GM12865 (cell line): ENCODE measurements at regions not wholly inside any gene's neighbourhood (a gene's known extent, or its start where the extent isn't known, plus 50 kb on each side); places are given as distances from the start of the nearest gene placed in this dataset.

Experiments used
- DNase-seq: peaks from one replicate; pipeline ENCODE4 v3.0.0; 2010; ENCODE audit warnings: low read depth
- H3K4me3 ChIP-seq: 2 replicates; pipeline ENCODE4 v1.5.1; 2011; ENCODE audit warnings: mild to moderate bottlenecking, low read depth, low read length, control low read depth
- TF ChIP-seq, protein P1 (sequence below): IDR thresholded peaks from 2 replicates; pipeline ENCODE4 v1.5.1; 2011; ENCODE audit warnings: low read length, control low read depth, low read depth, inconsistent platforms; ENCODE audit not compliant: insufficient read depth; ENCODE audit errors: missing control alignments

GRCh38 chr5:109487753-109488420 is 78.1 kb upstream of the PJA2 start:
- DNase-seq, result no peak
- TF ChIP-seq, protein P1, sequence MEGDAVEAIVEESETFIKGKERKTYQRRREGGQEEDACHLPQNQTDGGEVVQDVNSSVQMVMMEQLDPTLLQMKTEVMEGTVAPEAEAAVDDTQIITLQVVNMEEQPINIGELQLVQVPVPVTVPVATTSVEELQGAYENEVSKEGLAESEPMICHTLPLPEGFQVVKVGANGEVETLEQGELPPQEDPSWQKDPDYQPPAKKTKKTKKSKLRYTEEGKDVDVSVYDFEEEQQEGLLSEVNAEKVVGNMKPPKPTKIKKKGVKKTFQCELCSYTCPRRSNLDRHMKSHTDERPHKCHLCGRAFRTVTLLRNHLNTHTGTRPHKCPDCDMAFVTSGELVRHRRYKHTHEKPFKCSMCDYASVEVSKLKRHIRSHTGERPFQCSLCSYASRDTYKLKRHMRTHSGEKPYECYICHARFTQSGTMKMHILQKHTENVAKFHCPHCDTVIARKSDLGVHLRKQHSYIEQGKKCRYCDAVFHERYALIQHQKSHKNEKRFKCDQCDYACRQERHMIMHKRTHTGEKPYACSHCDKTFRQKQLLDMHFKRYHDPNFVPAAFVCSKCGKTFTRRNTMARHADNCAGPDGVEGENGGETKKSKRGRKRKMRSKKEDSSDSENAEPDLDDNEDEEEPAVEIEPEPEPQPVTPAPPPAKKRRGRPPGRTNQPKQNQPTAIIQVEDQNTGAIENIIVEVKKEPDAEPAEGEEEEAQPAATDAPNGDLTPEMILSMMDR, result no peak
- no peak overlapping the region for H3K4me3 ChIP-seq

DNA sequence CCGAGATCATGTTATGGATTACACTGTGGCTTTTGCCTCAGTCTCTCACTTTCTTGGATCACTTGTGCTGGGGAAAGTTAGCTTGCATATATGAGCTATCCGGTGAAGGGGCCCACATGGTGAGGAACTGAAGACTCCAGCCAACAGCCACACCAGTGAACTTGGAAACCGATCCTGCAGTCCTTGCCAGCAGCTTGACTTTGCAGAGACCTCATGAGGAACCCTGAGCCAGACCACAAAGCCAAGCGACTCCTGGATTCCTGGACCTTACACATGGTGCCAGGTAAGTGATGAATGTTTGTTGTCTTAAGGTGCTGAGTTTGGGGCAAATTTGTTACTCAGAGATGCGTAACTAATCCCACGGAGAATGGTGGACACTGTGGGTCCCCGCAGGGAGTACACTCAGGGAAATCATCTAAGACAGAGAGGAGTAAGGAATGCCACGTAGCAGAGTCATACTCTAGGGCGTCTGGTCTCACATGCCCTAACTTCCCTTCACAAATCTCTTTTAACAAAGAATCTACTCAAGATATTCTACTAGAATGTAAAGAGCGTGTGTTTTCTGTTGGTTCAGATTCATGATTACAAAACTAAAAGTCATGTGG is 76.5 kb upstream of the PJA2 start:
- DNase-seq, result no peak
- TF ChIP-seq, protein P1, result no peak
- H3K4me3 ChIP-seq, result no peak overlapping the region

- TF ChIP-seq, protein P1, result no peak
- DNase-seq, result no peak
- H3K4me3 ChIP-seq, result no peak overlapping the region
Observed at GRCh38 chr5:109485030-109485429, 75.3 kb upstream of the PJA2 start.

DNA sequence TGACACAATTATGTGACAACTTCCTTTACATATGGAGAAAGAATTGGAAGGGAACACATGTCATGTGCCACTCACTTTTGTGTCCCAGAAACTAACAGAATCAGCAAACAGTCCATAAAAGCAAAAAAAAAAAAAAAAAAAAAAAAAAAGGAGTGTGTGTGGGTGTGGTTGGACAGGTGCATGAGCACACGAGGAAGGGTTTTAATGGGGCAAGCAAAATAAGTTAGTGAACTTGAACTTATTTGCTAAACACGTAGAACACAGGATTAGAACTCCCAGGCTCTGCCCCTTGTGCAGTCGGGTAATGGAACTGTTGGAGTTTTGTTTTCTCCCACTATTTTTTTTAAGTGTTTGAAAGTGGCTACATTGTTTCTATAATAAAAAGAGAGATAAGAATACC is 74.8 kb upstream of the PJA2 start:
- no peak for DNase-seq
- H3K4me3 ChIP-seq, result no peak overlapping the region
- TF ChIP-seq, protein P1, result no peak

DNA sequence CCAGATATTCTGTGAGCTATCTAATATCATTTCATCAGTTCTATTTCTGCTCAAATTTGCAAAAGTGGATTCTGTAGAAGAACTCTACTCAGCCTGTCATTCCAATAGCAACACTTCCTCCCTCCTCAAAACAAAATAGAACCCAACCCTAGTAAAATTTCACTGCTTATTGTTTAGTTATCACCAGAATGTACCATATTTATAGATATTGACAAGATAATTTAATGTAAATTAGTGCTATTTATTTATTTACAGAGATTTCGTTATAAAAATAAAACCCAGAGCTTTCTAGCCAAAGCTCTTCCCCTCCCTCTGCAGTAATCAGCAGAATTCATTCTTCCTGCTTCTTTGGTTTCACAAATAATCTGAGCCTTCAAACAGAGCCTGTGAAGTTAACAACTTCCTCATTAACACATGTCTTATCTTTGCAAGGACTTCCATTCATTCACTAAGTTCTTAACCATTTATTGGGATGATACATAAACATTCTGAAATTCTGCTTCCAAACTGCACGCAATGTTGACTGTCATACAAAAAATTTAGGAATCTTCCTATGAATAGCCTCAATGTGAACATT is 73.7 kb upstream of the PJA2 start:
- H3K4me3 ChIP-seq, result no peak overlapping the region
- DNase-seq, result no peak
- TF ChIP-seq, protein P1, result no peak

DNA sequence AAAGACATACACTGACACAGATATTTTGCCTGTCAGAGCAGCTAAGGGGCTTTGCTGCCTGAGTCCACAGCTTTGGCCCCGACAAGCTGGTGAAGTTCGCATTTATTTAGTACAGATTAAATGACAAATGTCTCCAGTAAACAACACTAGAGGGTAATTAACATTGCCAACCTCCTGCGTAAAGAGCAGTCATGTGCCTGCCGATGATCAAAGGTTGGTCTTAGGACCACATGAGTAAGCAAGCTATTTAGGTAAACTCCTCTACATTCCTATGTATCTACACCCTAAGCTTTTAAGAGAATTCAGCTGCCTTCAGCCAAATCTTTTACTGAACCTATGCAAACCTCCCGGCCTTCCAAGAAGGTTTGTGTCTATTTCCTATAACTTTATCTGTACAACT is 73.0 kb upstream of the PJA2 start:
- no peak for DNase-seq
- H3K4me3 ChIP-seq, result no peak overlapping the region
- TF ChIP-seq, protein P1, result no peak

- peak; percentile 12 for DNase-seq
- TF ChIP-seq, protein P1, result peak; percentile 25
- H3K4me3 ChIP-seq, result no peak overlapping the region
Observed at GRCh38 chr5:109479260-109479860, 69.6 kb upstream of the PJA2 start.
